GM12872 (cell line): ENCODE measurements at regions not wholly inside any gene's neighbourhood (a gene's known extent, or its start where the extent isn't known, plus 50 kb on each side); places are given as distances from the start of the nearest gene placed in this dataset.

Experiments used
- CTCF ChIP-seq: IDR thresholded peaks from 3 replicates; pipeline ENCODE4 v1.5.1; 2011; ENCODE audit warnings: low read depth, mild to moderate bottlenecking, low read length, moderate library complexity; ENCODE audit not compliant: insufficient read depth

- no peak for TF ChIP-seq CTCF
These were observed 522.5 kb downstream of the SMARCA1 start for GRCh38 chrX:129000797-129001196.

GRCh38 chrX:129000018-129000417, 523.3 kb downstream of the SMARCA1 start:
- TF ChIP-seq CTCF = no peak

- peak; percentile 17; the same call in 1 of the 3 replicates for TF ChIP-seq CTCF
These were observed 531.0 kb downstream of the SMARCA1 start for GRCh38 chrX:128992107-128992971.

GRCh38 chrX:128975745-128976144, 547.5 kb downstream of the SMARCA1 start:
- TF ChIP-seq CTCF = peak; percentile 68

GRCh38 chrX:128973033-128973432, 550.3 kb downstream of the SMARCA1 start:
- TF ChIP-seq CTCF = no peak

- no peak for TF ChIP-seq CTCF
These were observed 562.0 kb downstream of the SMARCA1 start for GRCh38 chrX:128961290-128961689.

- TF ChIP-seq CTCF = no peak
These were observed 592.2 kb downstream of the SMARCA1 start for GRCh38 chrX:128931071-128931470.
